ENCODE measurements at regions not wholly inside any gene's neighbourhood (a gene's known extent, or its start where the extent isn't known, plus 50 kb on each side); places are given as distances from the start of the nearest gene placed in this dataset.

DNA sequence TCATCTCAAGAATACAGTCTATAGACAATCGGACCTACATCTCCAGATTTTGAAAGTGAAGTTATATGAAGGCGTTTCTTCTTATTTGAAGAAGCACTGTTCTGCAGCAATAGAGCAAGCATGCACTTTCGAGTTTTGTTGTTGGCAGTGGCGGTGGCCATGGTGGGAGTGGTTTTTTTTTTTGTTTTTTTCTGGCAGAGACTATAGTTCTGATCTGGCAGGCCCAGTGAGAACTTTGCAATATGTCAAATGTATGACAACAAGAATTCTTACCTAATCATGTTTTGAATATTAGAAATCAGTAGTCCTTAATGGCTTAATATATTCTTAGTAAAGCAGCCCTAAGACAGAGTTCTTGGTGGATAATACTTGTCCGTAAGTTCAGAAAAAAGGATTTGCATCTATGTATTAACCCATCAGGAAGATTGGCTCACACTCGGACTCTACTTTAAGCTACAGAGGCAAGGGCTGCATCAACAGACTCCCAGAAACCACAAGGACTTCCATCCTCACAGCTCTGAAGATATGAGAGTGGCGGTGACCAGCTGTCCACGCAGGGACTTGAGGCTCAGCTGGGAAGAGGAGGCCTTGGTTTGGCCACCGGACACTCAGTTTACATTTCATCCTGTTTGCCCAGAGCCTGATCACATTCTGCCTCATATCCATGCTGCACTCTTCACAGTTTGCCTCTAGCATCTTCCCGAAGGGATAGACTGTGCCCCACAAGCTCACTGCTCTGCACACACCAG is 124.1 kb upstream of the THBS1 start:
- DNase-seq, result no peak

DNA sequence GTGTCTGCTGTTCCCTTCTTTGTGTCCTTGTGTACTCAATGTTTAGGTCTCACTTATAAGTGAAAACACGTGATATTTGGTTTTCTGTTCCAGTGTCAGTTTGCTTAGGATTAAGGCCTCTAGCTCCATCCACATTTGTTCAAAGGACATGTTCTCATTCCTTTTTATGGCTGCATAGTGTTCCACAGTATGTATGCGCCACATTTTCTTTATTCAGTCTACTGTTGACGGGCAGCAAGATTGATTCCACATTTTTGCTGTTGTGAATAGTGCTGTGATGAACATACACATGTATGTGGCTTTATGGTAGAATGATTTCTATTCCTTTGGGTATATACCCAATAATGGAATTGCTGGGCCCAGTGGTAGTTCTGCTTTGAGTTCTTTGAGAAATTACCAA is 122.7 kb upstream of the THBS1 start:
- DNase-seq, result no peak

DNA sequence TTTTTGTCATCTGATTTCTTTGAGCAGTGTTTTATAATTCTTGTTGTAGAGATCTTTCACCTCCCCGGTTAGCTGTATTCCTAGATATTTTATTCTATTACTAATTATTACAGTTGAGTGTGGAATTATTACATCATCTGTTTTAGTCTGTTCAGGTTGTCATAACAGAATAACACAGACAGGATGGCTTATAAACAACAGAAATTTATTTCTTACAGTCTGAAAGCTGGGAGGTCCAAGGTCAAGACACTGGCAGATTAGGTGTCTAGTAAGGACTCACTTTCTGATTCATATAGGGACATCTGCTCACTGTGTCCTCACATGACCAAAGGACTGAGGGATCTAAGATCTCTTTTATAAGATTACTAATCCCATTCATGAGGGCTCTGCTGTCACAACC is 121.3 kb upstream of the THBS1 start:
- DNase-seq, result no peak

DNA sequence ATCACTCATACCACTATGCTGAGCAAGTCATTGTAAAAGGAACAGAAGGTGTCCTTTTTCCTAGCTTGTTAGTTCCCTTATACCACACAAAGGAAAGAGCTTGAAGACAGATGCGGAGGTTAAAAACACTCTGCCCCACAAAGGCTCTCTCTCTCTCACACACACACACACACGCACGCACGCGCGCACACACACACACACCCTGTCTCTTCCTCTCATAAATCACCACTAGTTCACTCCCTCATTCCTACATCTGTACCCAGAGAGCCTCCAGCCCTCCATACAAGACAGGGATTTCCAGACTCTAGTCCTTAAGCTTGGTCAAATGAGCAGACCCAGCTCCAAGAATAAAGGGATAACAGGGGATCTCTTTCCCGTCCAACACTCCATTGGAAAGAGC is 120.1 kb upstream of the THBS1 start:
- DNase-seq, result no peak

DNA sequence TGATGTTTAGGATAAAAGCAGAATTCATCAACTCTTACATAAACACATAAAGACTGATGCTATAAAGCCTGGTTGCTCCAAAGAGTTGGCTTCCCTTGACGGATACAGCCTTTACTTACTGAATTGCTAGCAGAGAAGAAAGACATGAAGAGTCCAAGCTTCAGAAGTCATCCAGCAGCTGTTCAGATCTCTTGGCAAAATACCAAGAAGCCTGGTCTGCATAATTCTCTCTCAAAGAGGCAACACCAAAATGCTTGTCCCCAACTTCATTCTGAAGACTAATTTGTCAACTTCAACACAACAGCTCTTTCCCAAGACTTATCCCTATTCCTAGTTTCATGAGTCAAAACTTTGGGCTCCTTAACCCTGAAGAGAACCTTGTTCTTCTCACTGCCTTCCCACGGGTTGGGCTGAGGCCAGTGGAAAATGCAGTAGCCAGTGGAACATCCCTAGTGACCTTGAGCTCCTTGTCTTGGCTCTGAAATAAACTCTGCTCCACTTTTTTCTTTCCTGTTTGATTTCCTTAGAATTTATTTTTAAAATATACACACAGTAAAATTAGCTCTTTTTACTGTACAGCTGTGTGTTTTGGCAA is 119.2 kb upstream of the THBS1 start:
- DNase-seq, result no peak

DNA sequence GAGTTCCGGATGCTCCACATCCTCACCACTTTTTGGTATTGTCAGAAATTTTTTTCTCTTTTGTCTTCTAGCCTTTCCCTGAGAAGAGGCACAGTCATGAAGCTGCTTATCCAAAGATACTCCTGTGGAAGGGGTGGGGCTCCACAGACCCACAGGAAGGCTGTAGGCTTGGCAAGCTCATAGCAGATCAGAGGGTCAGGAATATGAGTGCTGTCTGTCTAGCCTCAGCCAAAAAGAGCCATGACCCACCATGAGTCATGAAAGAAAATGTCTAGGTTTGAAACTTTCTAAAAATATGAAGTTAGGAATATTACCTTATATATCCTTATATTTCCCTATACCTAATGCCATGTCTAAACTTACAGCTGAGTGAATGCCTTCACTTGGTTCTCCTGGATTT is 118.2 kb upstream of the THBS1 start:
- no peak for DNase-seq

DNA sequence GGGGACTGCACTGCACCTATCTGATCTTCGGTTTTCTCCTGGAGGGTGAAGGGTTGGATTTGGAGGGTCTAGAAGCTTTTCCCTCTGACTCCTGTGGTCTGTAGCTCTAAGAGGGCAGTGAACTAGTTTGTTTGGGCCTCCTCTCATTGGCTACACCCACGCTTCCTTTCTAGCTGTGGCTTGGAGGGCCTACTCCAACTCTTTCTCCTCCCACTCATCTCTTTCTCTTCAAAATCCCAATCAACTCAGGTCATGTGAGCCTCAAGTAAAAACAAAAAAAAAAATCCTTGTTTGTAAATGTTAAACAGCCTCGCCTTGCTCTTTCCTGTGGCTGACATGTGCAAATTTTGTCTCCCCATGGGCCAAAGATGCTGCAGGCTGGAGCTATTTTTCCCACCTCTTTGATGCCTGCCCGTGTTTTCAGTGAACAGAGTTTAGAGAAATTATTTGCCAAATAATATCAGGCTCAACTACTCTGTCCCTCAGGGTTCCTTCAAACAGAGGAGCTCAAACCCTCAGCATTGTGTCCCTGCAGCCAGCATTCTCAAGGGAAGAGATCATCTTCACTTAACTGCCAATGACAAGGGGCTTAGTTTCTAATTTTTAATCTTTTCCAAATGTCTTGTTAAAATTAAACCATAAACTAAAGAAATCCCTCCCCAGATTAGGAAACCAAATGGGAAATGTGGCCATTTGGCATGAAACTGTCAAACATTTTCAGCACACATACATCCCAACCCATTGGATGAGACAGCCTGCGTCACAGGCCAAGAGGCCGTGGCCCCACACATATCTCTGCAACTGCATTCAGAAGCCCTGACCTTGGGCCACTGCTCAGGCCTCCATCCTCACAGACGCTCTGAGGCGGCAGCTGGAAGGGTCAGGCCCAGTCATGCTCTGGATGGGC is 114.8 kb upstream of the THBS1 start:
- DNase-seq, result no peak

DNA sequence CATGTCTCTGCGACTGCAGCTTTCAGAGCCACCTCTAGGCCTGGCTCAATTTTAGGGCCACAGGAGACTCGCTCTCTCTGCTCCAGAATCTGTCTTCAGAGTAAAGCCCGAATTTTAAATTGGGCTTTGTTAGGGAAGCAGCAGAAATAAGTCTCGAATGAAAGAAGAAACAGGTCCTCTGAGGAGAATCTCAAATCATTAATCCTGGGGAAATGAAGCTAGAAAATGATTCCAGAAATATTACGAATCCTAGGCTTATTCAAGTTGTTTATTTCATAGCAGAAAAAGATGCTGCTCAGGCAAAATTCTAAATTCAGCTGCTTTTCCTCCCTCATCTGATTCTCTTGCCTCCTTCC is 114.2 kb upstream of the THBS1 start:
- DNase-seq, result no peak

DNA sequence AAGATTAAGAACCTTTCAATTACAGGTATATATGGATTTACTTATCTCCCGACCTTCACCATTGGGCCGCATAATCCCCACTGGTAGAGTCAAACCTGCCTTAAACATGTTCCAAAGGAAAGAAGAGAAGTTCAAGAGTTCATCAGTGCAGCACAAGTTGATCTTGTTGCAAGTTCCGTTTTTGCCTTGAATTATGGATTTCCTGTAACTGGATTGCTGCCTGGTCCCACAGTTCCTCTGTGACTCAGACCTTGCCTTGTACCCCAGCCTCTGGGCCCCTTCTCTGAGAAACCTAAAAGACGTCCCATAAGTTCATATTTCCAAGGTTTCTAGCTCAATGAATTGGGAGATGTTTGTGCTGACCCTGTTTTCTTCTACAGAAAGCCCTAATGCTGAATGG is 112.5 kb upstream of the THBS1 start:
- DNase-seq, result no peak

DNA sequence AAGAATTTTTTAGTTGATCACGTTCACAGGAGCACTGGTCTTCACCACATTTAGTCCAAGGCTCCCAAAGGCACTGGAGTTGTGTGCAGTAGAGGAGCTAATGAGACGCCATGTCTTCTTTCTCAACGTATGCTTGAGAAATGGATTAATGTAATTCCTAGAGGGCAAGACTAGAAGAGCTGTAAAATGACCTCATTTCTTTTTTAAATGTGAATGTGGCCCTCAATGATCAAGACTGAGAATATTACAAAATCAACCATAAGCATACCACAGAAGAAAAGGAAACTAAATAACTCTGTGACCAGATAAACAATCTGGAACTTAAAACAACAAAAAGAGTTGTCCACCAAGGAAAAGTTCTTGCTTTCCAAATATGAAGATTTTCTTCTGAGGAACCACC is 112.1 kb upstream of the THBS1 start:
- DNase-seq, result no peak

DNA sequence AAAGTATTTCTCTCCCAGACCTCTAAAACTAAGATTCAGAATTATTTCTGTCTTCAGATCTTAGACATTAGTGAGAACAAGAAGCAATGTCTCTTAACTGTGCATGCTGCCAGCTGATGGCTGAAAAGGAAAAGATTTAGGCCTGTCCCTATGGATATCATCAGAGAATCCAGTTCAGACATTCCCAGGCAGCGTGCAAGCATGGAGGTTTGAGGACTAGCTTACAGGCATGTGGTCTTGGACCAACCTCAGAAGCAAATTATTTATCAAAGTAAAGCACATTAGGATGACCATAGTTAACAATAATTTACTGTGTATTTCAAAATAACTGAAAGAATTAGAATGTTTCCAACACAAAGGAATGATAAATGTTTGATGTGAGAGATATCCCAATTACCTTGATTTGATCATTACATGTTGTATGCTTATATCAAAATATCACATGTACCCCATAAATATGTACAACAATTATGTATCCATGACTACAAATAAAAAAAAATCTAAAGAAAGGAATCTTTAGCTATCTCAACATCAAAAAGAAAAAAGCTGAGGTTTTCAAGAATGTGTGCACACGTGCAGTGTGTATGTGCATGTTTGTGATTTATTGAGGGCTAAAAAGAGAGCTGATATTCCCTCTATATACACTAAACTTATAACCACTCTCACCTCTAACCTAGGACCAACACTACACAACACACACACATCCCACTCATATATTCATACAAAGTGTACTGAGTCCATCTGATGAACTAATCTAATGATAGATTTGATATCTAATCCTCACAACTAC is 108.9 kb upstream of the THBS1 start:
- DNase-seq, result no peak

DNA sequence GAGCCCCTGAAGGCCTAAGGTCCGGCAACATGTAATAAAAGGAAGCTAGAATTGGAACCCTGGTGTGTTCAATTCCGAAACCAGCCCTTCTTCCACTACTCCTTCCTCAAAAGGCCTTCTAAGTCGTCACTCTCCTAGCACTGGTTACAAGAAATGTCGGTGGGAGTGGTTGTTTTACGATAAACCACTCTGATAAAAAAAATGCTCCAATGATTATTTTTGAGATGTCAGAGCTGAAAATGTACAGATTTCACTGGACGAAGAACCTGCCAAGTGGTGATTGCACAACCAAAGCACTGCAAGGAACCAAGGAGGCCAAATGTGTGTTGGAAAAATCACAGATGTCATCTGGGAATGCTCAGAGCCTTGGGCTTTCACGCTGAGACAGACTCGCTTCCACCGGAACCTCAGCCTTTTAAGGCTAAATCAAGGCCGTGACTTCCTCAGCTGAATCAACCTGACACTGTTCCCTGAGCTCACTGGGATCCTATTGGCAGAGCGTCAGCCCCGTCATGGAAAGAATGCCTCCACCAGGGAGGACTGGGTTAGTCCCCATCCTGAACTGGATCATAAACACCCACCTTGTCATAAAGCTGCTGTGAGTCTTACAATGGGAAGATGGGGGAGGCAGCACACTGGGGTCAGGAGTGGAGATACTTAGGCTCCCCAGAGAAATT is 108.1 kb upstream of the THBS1 start:
- DNase-seq, result no peak

DNA sequence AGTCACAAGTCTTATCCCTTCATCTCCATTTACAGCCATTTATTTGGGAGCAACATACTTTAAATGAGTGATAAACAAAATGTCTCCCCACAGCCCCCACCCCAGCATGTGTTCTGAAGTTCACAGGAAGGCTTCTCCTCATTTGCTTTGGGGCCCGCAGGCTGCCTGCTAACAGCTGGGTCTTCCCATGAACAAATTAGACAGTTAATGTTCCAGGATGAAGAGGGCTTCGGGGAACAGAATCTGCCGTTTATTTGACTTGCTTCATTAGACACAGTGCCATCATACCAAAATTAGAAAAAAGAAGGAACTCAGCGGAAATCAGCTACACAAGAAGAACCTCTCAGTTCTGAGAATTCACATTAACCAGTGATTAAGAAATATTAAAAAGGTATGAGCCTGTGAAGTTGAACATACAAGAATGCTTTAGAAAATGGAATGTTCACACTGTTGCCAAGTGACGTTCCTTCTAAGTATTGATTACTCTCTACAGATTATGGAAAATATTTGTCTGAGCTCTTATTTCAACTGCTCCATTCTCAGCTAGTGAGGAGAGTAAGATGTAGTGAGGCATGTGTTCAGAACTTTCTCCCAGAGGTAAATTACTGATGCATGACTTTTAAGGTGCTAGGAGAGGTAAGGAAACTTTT is 107.5 kb upstream of the THBS1 start:
- no peak for DNase-seq

DNA sequence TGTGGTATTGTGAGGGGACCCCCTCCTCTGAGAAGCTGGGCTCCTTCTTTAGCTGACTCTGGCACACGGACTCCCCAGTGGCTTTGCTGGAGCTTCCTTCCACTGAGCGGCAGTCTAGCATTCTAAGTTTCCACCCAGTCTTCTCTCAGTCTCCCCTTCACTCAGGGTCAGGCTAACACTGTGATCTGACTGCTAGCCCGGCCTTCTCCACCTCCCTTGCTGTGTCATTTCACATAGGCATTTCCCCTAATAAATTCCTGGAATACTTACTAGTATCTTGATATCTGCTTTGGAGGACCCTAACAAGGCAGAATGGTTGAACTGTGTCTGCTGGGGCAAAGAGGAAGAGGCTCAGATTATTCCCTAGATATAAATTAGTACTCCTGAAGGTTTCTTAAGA is 106.2 kb upstream of the THBS1 start:
- DNase-seq, result no peak

DNA sequence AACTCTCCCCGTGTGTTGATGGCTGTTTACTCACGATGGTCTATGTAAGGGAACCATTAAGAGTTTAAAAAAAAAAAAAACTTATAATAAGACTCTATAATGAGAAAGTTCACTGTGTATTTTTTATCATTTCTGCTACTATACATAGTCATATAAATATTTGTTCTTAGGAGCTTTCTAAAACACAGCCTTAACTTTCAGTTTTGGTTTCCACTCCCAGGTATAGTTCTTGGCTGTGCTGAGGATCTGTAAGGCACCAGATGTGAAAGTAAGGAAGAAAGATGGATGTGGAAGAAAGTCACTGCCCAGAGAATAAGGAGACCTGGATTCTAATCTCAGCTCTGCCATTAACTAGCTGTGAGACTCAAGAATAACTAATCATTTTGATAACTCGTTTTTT is 101.9 kb upstream of the THBS1 start:
- no peak for DNase-seq

DNA sequence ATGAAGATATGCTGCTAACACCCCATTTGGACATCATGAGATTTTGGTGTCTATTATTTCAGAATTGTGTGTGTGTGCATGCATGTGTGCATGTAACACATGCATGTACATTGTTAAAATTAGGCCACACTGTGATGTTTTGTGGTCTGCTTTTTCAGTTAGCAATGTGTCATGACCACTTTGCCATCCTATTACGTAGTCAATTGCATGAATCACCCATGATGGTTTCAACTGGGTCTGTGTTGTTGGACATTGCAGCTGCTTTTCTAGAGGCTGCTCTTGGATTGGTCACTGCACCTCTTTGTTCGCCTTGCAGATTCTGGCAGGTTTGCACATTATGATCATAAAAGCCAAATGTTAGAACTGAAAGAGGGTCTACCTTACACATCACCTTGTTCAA is 101.0 kb upstream of the THBS1 start:
- DNase-seq, result no peak

DNA sequence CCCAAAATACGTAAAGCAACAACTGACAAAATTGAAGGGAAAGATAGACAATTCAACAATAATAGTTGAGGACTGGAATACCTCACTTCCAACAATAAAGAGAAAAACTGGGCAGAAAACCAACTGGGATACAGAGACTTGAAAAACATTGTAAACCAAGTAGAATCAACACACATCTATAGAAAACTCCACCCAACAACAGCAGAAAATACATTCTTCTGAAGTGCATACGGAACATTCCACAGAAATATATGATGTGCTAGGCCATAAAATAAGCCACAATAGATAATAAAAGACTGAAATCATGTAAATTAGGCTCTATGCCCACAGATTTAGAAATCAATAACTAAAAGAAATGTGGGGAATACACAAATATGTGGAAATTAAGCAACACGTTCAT is 98.4 kb upstream of the THBS1 start:
- DNase-seq, result no peak

DNA sequence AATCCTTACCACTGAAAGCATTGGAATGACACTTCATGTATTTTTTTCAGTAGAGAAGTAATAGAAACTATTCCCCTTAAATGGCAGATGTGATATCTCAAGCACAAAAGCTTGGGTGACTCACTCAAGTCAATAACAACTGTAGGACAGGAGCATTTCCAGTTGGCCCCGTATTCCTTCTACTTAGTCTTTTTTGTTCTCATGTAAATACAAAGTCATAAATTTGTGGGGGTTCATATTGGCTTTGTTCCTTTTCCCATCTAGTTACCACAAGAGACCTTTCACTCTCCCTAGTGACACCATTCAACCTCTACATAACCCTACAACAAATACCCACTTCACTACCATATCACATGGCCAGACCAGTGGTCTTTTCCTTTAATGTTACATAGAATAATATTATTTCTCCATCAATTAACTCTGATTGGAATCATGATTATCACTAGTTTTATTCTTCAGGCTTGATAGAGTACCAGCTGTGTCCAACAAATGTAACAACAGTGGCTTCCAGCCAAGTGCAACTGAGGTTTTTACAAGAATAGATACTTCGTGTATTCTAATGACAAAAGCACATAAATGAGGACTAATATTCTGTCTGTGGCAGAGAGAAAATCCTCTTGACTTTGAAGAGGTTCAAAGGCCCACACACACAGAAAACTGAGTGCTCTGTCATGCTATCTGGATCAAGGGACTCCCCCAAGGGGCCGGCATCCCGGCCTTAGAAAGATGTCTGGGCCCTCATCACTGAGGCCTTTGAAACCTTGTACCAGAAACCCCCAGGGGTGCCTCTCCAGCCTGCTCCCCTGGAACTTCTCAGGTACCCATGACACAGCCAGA is 94.0 kb upstream of the THBS1 start:
- no peak for DNase-seq

DNA sequence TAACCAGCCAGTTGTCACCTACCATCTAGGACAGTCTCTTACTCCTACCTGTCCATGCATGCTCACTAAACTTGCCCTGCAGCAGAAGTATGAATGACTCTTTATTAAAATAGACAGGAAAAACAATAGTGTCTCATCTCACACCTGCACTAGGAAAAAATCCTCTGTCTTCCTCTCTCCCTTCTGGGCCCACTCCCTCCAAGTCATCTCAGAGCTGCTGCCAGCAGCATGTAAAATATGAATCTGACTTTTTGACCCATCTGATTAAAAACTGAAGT is 93.5 kb upstream of the THBS1 start:
- DNase-seq, result no peak

DNA sequence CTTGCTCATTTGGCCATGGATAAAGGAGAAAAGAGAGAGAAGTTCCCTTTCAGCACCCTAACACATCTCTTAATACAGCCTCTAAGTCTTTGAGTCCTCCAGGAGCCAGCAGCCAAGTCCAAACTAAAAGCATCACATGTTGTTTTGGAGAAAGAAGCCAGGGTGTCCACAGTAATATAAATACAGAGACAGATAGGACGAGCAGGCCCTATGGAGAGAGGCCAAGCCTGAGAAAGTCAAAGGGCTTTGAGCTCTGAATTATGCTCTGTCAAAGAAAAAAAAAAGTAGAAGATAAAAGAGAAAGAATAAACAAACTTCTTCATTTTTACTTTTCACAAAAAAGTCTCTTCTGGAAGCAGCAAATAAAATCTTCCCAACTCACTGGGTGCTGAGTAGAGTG is 92.4 kb upstream of the THBS1 start:
- no peak for DNase-seq

All from anterior cingulate cortex (tissue), 58 donors.